Astrocyte (in vitro differentiated cells and primary cell): ENCODE measurements at regions not wholly inside any gene's neighbourhood (a gene's known extent, or its start where the extent isn't known, plus 50 kb on each side); places are given as distances from the start of the nearest gene placed in this dataset.

Experiments
- CTCF ChIP-seq: IDR thresholded peaks from 2 replicates; pipeline ENCODE4 v1.5.1; 2011; ENCODE audit warnings: low read depth, mild to moderate bottlenecking, inconsistent platforms, low read length, moderate library complexity; ENCODE audit not compliant: insufficient read depth
- EZH2 ChIP-seq: IDR thresholded peaks from 2 replicates; pipeline ENCODE4 v1.6.1; 2012; ENCODE audit warnings: mild to moderate bottlenecking, low read length, inconsistent platforms; ENCODE audit not compliant: insufficient read depth

GRCh38 chr5:51746023-51746422 lies 362.8 kb downstream of the ISL1 start:
- TF ChIP-seq EZH2 (no peak), CTCF (no peak)
